Thyroid gland (tissue), 4 donors: ENCODE measurements at regions not wholly inside any gene's neighbourhood (a gene's known extent, or its start where the extent isn't known, plus 50 kb on each side); places are given as distances from the start of the nearest gene placed in this dataset.

ENCODE experiments used
- DNase-seq, 2 donors: peaks; one replicate each; pipeline ENCODE4 v3.0.0-alpha.2; 2019
- H3K27ac ChIP-seq, 3 donors: fragments of 200-600 bp; sonication (generic); 1 replicate in 2 of 3; 2 replicates in 1 of 3; pipeline ENCODE4 v1.5.1; 2016 to 2019; ENCODE audit warnings: mild to moderate bottlenecking in 1 of 3, moderate library complexity in 1 of 3
- H3K27me3 ChIP-seq: fragments of 200-600 bp; sonication (generic); one replicate; pipeline ENCODE4 v1.5.1; 2019
- H3K36me3 ChIP-seq, 2 donors: fragments of 200-600 bp; sonication (generic); one replicate each; pipeline ENCODE4 v1.5.1; 2016 to 2019
- H3K4me1 ChIP-seq, 2 donors: fragments of 200-600 bp; sonication (generic); one replicate each; pipeline ENCODE4 v1.5.1; 2017 to 2019
- H3K4me3 ChIP-seq, 3 donors: fragments of 200-600 bp; sonication (generic); replicated peaks in 1 of 3; 1 replicate in 2 of 3; 2 replicates in 1 of 3; pipeline ENCODE4 v1.5.1; 2016; ENCODE audit warnings: mild to moderate bottlenecking in 1 of 3
- H3K9me3 ChIP-seq: fragments of 200-600 bp; sonication (generic); one replicate; pipeline ENCODE4 v1.5.1; 2017
- POLR2A ChIP-seq, 2 donors: fragments of 450-650 bp; IDR thresholded peaks; one replicate each; pipeline ENCODE4 v1.6.1; 2017; ENCODE audit warnings: antibody characterized with exemption in 2 of 2, mild to moderate bottlenecking in 2 of 2, moderate library complexity in 1 of 2
- WGBS, 2 donors: methylation state at CpG; one replicate each; pipeline ENCODE4 v1.1.5; 2017; 5-methylcytosine and 5-hydroxymethylcytosine counted together
- intact Hi-C: fragments of 100-400 bp; cut with DNase I; formaldehyde crosslinking; loops from one replicate; pipeline ENCODE4 v1.15.1; 2023
- TF ChIP-seq, protein P1 (sequence below), 6 experiments: fragments of 200-600 bp in 3 of 6; fragments of 450-650 bp in 3 of 6; sonication (generic) in 3 of 6; IDR thresholded peaks; one replicate each; pipeline ENCODE4 v1.5.1; 2016 to 2019; ENCODE audit warnings: antibody characterized with exemption in 6 of 6, mild to moderate bottlenecking in 2 of 6, inconsistent platforms in 1 of 6, moderate library complexity in 1 of 6

GRCh38 chr3:182052757-182053156, 341.0 kb downstream of the SOX2 start:
- no peak for DNase-seq
- Histone ChIP-seq H3K9me3 (no peaks in the 10 kb centered on the region), H3K4me3 (no peak overlapping the region), H3K27ac (no peak overlapping the region), H3K36me3 (no peaks in the 10 kb centered on the region), H3K27me3 (no peaks in the 10 kb centered on the region), H3K4me1 (peaks cover 0 to 5% of the 10 kb centered on the region in 2 donors)
- no peak for TF ChIP-seq POLR2A (IDR thresholded peaks at IDR 0.05)
- TF ChIP-seq, protein P1, sequence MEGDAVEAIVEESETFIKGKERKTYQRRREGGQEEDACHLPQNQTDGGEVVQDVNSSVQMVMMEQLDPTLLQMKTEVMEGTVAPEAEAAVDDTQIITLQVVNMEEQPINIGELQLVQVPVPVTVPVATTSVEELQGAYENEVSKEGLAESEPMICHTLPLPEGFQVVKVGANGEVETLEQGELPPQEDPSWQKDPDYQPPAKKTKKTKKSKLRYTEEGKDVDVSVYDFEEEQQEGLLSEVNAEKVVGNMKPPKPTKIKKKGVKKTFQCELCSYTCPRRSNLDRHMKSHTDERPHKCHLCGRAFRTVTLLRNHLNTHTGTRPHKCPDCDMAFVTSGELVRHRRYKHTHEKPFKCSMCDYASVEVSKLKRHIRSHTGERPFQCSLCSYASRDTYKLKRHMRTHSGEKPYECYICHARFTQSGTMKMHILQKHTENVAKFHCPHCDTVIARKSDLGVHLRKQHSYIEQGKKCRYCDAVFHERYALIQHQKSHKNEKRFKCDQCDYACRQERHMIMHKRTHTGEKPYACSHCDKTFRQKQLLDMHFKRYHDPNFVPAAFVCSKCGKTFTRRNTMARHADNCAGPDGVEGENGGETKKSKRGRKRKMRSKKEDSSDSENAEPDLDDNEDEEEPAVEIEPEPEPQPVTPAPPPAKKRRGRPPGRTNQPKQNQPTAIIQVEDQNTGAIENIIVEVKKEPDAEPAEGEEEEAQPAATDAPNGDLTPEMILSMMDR (IDR thresholded peaks at IDR 0.05), result no peak
- 67 to 69% methylated on average over 2 of the region's 2 CpGs for WGBS, 2 donors
- intact Hi-C loops, result no loop called here

GRCh38 chr3:182058488-182058887, 346.8 kb downstream of the SOX2 start:
- intact Hi-C loops, result no loop called here
- H3K9me3 ChIP-seq, result no peaks in the 10 kb centered on the region
- DNase-seq, result no peak
- no peak for TF ChIP-seq POLR2A (IDR thresholded peaks at IDR 0.05)
- TF ChIP-seq, protein P1 (IDR thresholded peaks at IDR 0.05), result no peak
- 79 to 93% methylated on average over 1 of the region's 1 CpG for WGBS, 2 donors
- H3K4me3 ChIP-seq, result no peak overlapping the region
- H3K27ac ChIP-seq, result no peak overlapping the region
- H3K4me1 ChIP-seq, result no peaks in the 10 kb centered on the region
- no peaks in the 10 kb centered on the region for H3K27me3 ChIP-seq
- H3K36me3 ChIP-seq, result no peaks in the 10 kb centered on the region

GRCh38 chr3:182063742-182064141, 352.0 kb downstream of the SOX2 start:
- no peaks in the 10 kb centered on the region for H3K4me1 ChIP-seq
- H3K4me3 ChIP-seq, result no peak overlapping the region
- H3K27me3 ChIP-seq, result no peaks in the 10 kb centered on the region
- WGBS, 2 donors, result 64 to 80% methylated on average over 1 of the region's 1 CpG
- no peak overlapping the region for H3K27ac ChIP-seq
- intact Hi-C loops, result no loop called here
- no peak for TF ChIP-seq POLR2A (IDR thresholded peaks at IDR 0.05)
- TF ChIP-seq, protein P1 (IDR thresholded peaks at IDR 0.05), result no peak
- no peaks in the 10 kb centered on the region for H3K36me3 ChIP-seq
- DNase-seq, result no peak
- H3K9me3 ChIP-seq, result no peaks in the 10 kb centered on the region

DNA sequence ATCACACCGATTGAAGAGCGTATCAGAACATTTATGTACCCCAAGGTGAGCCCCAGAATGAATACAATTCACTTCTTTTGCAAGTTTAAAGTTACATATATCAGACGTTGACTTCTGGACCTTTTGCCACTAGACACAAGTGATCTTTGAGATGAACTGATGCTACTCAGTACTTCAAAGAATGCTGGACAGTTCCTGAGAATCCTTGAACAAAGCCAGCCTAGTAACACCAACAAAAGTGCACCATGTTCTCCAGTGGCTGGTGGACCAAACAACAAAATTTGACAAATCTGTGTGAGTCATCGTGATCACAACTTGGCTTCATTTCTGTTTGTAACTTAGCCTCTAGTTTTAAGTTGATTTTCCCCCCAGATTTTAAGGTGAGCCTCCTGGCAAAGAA, 355.7 kb downstream of the SOX2 start:
- WGBS, 2 donors, result 70 to 88% methylated on average over 4 of the region's 4 CpGs
- DNase-seq, result no peak
- Histone ChIP-seq H3K4me1 (no peaks in the 10 kb centered on the region), H3K9me3 (no peaks in the 10 kb centered on the region), H3K27me3 (no peaks in the 10 kb centered on the region), H3K27ac (no peak overlapping the region), H3K4me3 (no peak overlapping the region), H3K36me3 (no peaks in the 10 kb centered on the region)
- TF ChIP-seq POLR2A (IDR thresholded peaks at IDR 0.05), result no peak
- TF ChIP-seq, protein P1 (IDR thresholded peaks at IDR 0.05), result no peak
- intact Hi-C loops, result no loop called here

DNA sequence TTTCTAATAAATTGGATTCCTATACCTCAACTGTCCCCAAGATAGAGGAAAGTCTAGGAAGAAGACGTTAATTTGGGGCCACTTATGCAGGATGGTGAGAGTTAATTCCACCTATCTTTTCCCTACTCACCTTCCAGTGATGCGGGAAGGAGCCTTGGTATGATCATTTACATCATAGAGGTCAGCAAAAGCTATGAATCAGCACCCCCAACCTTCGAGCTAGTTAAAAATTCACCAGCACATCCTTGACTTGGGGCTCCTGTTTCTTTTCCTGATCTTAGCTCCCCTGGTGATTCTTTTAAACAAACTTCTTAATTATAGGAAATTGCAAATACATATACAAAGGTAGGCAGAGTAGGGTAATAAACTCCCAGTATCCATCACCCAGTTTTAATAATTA, 366.6 kb downstream of the SOX2 start:
- WGBS, 2 donors, result 70 to 87% methylated on average over 3 of the region's 3 CpGs
- intact Hi-C loops, result no loop called here

More for the DNA sequence above, 366.6 kb downstream of the SOX2 start:
- H3K4me1 ChIP-seq, result no peaks in the 10 kb centered on the region
- no peak overlapping the region for H3K4me3 ChIP-seq
- no peaks in the 10 kb centered on the region for H3K27me3 ChIP-seq
- no peak for TF ChIP-seq POLR2A (IDR thresholded peaks at IDR 0.05)
- TF ChIP-seq, protein P1 (IDR thresholded peaks at IDR 0.05), result no peak
- DNase-seq, result no peak
- H3K36me3 ChIP-seq, result no peaks in the 10 kb centered on the region
- H3K27ac ChIP-seq, result no peak overlapping the region
- no peaks in the 10 kb centered on the region for H3K9me3 ChIP-seq
